Panc1 (cell line): ENCODE measurements at regions not wholly inside any gene's neighbourhood (a gene's known extent, or its start where the extent isn't known, plus 50 kb on each side); places are given as distances from the start of the nearest gene placed in this dataset.

Experiments
- CTCF ChIP-seq: fragments of 450-650 bp; IDR thresholded peaks from 2 replicates; pipeline ENCODE4 v1.5.1; 2017; ENCODE audit warnings: mild to moderate bottlenecking
- POLR2AphosphoS5 ChIP-seq: IDR thresholded peaks from 2 replicates; pipeline ENCODE4 v1.6.1; 2012; ENCODE audit warnings: mild to moderate bottlenecking, low read depth, low read length, moderate library complexity
- REST ChIP-seq, 2 experiments: IDR thresholded peaks; 2 replicates each; pipeline ENCODE4 v1.6.1; 2011 to 2012; ENCODE audit warnings: low read depth in 2 of 2, control low read depth in 1 of 2, low read length in 1 of 2, mild to moderate bottlenecking in 1 of 2, moderate library complexity in 1 of 2; ENCODE audit not compliant: insufficient read depth in 1 of 2
- SIN3A ChIP-seq: IDR thresholded peaks from 2 replicates; pipeline ENCODE4 v1.6.1; 2012; ENCODE audit warnings: low read depth, mild to moderate bottlenecking, low read length, moderate library complexity, borderline replicate concordance; ENCODE audit not compliant: insufficient read depth
- TCF7L2 ChIP-seq: IDR thresholded peaks from 2 replicates; pipeline ENCODE4 v1.6.1; 2011; ENCODE audit warnings: mild to moderate bottlenecking, low read depth, low read length, inconsistent platforms

GRCh38 chr2:128380061-128380889 lies 61.6 kb upstream of the HS6ST1 start:
- no peak for TF ChIP-seq CTCF
- TF ChIP-seq POLR2AphosphoS5, result no peak
- TF ChIP-seq REST (IDR thresholded peaks at IDR 0.05; ENCODE audit: insufficient read depth in 1 of 2, low read depth in 2 of 2, low read length in 1 of 2), result no peak
- TF ChIP-seq SIN3A, result no peak
- no peak for TF ChIP-seq TCF7L2
